ENCODE measurements at regions not wholly inside any gene's neighbourhood (a gene's known extent, or its start where the extent isn't known, plus 50 kb on each side); places are given as distances from the start of the nearest gene placed in this dataset.

- TF ChIP-seq POLR2AphosphoS5 (IDR thresholded peaks at IDR 0.05): no peak
- TF ChIP-seq POLR2A (IDR thresholded peaks at IDR 0.05): no peak
- TF ChIP-seq, protein P1, sequence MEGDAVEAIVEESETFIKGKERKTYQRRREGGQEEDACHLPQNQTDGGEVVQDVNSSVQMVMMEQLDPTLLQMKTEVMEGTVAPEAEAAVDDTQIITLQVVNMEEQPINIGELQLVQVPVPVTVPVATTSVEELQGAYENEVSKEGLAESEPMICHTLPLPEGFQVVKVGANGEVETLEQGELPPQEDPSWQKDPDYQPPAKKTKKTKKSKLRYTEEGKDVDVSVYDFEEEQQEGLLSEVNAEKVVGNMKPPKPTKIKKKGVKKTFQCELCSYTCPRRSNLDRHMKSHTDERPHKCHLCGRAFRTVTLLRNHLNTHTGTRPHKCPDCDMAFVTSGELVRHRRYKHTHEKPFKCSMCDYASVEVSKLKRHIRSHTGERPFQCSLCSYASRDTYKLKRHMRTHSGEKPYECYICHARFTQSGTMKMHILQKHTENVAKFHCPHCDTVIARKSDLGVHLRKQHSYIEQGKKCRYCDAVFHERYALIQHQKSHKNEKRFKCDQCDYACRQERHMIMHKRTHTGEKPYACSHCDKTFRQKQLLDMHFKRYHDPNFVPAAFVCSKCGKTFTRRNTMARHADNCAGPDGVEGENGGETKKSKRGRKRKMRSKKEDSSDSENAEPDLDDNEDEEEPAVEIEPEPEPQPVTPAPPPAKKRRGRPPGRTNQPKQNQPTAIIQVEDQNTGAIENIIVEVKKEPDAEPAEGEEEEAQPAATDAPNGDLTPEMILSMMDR (IDR thresholded peaks at IDR 0.05): no peak
- no peak for TF ChIP-seq EP300 (IDR thresholded peaks at IDR 0.05)
Observed at GRCh38 chr6:145370559-145370958, 364.8 kb downstream of the EPM2A start.

Data from upper lobe of left lung (tissue), 4 donors.